Epithelial cell of esophagus (primary cell): ENCODE measurements at regions not wholly inside any gene's neighbourhood (a gene's known extent, or its start where the extent isn't known, plus 50 kb on each side); places are given as distances from the start of the nearest gene placed in this dataset.
"Not testable (repeated sequence)": the region's sequence is repeated elsewhere in the genome, so short reads cannot be mapped to it uniquely, and the experiment has no call there.

Experiments used
- DNase-seq: peaks from one replicate; pipeline ENCODE4 v3.0.0; 2010; ENCODE audit warnings: low read depth
- H3K4me3 ChIP-seq: 2 replicates; pipeline ENCODE4 v1.5.1; 2011; ENCODE audit warnings: mild to moderate bottlenecking, low read length, control low read depth
- TF ChIP-seq, protein P1 (sequence below): IDR thresholded peaks from 2 replicates; pipeline ENCODE4 v1.5.1; 2011; ENCODE audit warnings: low read depth, mild to moderate bottlenecking, low read length, control low read depth, inconsistent platforms; ENCODE audit not compliant: insufficient read depth; ENCODE audit errors: missing control alignments

DNA sequence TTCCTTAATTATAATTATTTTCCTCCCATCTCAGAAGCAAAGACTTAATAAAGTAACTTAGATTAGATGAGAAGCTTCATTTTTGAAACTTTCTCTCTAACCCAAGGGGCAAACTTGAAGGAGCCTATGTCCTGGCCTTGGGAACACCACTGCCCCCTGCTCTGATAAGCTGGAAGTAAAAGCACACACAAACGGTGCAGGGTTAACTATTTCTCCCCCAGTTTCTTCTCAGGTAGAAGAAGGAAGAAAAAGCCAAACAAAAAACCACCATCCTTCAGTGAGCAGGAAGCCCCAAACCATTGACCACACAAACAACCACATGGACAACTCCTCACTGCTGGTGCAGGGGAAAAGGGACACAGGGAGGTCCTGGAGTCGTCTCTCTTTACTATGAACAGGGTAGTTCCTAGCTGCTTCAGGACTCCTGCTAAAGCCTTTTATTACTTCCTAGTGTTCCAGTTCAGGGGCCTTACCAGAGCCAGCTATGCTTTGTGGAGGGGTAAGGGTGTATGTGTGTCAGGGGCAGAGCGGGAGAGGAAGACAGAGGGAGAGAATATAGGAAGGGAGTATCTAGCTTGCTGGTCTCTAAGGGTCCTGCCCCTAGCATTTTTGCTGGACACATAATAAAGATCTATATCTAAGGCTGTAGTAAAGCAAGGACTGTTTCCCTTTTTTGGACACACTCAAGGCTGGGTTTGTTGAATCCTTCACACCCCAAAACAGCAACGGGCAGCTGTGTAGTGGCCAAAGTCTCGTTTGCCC is 94.0 kb upstream of the UMPS start:
- no peak for DNase-seq
- H3K4me3 ChIP-seq: no peak overlapping the region
- TF ChIP-seq, protein P1, sequence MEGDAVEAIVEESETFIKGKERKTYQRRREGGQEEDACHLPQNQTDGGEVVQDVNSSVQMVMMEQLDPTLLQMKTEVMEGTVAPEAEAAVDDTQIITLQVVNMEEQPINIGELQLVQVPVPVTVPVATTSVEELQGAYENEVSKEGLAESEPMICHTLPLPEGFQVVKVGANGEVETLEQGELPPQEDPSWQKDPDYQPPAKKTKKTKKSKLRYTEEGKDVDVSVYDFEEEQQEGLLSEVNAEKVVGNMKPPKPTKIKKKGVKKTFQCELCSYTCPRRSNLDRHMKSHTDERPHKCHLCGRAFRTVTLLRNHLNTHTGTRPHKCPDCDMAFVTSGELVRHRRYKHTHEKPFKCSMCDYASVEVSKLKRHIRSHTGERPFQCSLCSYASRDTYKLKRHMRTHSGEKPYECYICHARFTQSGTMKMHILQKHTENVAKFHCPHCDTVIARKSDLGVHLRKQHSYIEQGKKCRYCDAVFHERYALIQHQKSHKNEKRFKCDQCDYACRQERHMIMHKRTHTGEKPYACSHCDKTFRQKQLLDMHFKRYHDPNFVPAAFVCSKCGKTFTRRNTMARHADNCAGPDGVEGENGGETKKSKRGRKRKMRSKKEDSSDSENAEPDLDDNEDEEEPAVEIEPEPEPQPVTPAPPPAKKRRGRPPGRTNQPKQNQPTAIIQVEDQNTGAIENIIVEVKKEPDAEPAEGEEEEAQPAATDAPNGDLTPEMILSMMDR: no peak

GRCh38 chr3:124636863-124637296 is 93.4 kb upstream of the UMPS start:
- no peak overlapping the region for H3K4me3 ChIP-seq
- TF ChIP-seq, protein P1: no peak
- no peak for DNase-seq

DNA sequence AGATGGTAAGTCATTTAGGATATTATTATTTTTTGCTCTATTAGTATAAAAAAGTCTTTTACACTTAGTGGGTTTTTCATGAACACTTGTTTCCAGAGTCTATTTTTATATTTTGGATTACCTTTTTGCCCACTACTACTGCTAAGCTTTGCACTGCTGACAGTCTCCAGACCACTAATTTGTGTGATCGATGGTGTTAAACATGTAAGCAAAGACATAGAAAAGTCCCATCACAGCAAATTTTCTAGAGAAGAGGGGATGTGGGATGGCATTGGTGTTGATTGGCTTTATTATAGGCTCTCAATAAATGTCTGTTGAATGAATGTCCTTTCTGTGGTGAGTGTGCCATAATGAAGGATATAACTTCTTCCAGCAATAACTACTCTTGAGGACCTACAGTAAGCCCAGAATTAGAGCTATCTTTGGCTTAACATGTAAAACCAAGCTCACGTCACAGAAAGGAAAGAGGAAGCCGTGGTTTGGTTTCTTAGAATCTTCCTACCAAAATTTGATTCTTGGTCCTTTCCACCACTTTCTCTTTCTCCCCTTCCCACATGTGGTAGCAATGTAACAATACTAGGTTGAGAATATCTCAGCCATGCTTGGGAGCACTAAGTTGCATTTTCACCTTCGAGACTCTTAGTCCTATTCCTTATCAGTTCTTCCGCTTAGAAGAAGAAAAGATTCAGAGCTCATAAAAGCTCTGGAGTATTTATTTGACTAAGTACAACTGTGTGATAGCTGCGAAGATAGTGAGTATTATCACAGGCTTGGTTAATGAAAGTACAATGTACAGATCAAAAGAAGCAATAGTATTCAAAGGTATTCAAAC is 90.6 kb upstream of the UMPS start:
- TF ChIP-seq, protein P1: no peak
- H3K4me3 ChIP-seq: no peak overlapping the region
- no peak for DNase-seq

DNA sequence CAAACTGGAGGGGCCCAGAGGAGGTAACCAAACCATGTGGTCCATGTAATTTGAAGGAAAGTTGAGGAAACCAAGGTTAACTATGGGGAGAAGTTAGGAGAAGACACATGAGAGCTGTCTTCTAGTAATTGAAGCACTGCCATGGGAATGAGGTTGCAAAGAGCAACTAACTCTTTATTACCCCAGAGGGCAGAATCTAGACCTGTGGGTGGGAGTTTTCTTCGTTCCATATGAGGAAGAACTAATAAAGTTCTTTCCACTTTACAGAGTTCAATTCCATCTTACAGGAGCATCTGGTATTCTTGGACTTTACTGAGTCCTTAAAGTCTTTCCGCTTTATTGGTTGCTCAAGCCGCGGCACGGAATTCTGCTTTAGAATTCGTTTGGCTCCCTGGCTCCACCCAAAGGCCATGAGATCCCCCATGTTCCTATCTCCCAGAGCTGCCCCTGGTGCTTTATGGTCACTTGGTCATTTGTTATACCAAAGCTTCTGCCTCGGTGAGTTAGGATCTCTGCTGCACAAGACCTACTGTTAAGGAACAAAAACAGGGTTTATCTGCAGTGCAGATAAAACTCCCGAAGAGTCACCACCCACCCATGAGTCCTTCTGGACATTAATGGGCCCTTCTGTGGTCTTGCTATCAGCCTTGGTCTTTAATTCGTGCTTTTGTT is 89.5 kb upstream of the UMPS start:
- no peak overlapping the region for H3K4me3 ChIP-seq
- TF ChIP-seq, protein P1: no peak
- DNase-seq: no peak

- no peak for DNase-seq
- TF ChIP-seq, protein P1: no peak
- no peak overlapping the region for H3K4me3 ChIP-seq
Observed at GRCh38 chr3:124643453-124643852, 86.8 kb upstream of the UMPS start.

- H3K4me3 ChIP-seq, DNase-seq: not testable (repeated sequence)
Observed at GRCh38 chr3:124646186-124646585, 84.1 kb upstream of the UMPS start.

GRCh38 chr3:124648551-124648950 is 81.7 kb upstream of the UMPS start:
- TF ChIP-seq, protein P1: no peak
- H3K4me3 ChIP-seq: no peak overlapping the region
- no peak for DNase-seq
